Head of caudate nucleus (tissue), 42 donors: ENCODE measurements at regions not wholly inside any gene's neighbourhood (a gene's known extent, or its start where the extent isn't known, plus 50 kb on each side); places are given as distances from the start of the nearest gene placed in this dataset.
A peak's percentile ranks its signal among the peaks of the same experiment; 100 is the strongest.

Experiments used
- DNase-seq, 42 donors: peaks; one replicate each; pipeline versions ENCODE4 v3.0.0 to v3.0.0-alpha.2; 2020 to 2021; ENCODE audit warnings: mixed read lengths in 7 of 42
- intact Hi-C: fragments of 100-400 bp; cut with DNase I; formaldehyde crosslinking; loops from one replicate; pipeline ENCODE4 v1.15.0; 2022

GRCh38 chr4:11503166-11503565, 74.5 kb upstream of the HS3ST1 start:
- no peak for DNase-seq
- intact Hi-C loops: no loop called here

- DNase-seq: no peak
- intact Hi-C loops: no loop called here
These were observed 69.3 kb upstream of the HS3ST1 start for GRCh38 chr4:11497972-11498371.

GRCh38 chr4:11497212-11497806, 68.6 kb upstream of the HS3ST1 start:
- DNase-seq: no peak
- intact Hi-C loops: no loop called here

DNA sequence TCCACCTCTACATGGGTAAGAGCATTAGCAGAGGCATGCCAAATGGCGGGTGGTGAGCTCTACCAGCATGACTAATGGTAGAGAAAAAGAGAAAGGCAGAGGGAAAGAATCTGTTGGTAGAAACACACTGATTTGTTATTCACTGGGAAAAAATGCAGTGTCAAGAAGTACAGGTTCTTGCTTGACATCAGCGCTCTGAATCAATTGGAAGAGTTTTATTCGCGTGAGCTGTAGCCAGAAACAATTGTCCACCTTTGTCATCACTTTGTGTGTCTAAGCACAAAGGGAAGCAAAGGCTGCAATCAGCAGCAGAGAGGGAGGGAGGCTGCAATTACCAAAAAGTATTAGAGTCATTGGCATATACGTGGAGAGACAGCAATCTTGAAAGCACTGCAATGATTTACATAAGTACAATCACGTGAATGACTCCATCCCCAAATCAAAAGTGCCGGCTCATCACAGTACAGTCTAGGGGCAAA, 67.7 kb upstream of the HS3ST1 start:
- DNase-seq: no peak
- intact Hi-C loops: no loop called here

DNA sequence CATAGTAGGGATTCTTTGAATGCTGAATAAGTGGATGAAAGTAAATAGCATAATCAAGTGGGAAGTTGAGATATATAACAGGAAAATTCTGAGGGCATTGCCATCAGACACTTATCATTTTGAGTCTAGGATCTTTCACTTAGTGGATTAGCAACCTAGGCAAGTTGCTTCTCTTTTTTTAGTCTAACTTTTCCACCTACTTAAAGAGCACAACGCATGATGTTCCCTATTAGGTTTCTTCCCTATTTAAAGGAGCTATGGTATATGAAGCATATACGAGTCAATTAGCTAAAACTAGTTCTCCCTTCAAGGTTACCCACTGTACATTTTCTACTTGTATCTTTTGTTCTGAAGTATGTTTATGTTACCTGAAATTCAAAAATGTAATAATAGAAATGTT, 67.1 kb upstream of the HS3ST1 start:
- intact Hi-C loops: no loop called here
- no peak for DNase-seq

DNA sequence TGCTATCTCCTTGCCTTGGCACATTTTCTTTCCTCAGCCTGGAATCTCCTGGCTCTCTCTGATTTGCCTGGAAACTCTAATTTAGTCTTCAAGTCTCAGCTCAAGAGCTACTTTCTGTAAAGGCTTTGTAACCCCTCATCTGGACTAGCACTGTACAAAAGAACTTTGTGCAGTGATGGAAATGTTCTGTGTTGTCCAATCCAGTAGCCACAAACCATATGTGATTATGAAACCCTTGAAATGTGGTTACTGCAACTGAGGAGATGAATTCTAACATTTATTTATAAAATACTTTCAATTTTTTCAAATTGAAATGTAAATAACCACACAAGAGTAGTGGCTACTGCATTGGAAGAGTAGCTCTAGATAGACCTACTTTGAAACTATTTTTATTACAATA, 66.6 kb upstream of the HS3ST1 start:
- intact Hi-C loops: no loop called here
- DNase-seq: no peak

GRCh38 chr4:11494232-11494631, 65.5 kb upstream of the HS3ST1 start:
- intact Hi-C loops: no loop called here
- DNase-seq: no peak

DNA sequence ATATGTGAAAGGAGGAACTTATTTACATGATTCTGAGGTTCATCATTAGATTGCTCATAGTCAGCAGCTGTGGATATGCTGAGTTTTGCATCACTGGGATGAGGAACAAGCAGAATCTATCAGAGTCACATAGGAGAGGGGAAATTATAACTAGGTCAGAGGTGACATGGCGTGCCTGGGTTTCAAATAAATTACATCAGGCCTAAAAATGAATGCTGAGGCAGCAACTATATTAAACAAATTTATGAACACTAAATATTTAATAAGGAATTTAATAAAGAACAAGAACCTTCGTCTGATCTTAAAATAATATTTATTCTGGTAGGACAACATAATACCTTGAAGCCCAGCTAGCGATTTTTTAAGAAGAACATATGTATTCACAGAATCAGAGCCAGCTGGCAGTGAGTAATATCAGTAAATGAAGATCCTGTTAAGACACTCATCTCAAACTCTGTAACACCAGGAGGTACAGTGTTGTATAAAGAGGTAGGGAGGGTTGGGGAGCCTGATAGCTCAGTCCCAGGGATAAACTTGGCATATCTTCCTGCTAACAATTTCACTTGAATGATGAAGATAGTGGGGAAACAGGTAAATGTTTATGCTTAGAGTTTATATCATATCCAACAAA, 60.9 kb upstream of the HS3ST1 start:
- intact Hi-C loops: no loop called here
- no peak for DNase-seq

DNA sequence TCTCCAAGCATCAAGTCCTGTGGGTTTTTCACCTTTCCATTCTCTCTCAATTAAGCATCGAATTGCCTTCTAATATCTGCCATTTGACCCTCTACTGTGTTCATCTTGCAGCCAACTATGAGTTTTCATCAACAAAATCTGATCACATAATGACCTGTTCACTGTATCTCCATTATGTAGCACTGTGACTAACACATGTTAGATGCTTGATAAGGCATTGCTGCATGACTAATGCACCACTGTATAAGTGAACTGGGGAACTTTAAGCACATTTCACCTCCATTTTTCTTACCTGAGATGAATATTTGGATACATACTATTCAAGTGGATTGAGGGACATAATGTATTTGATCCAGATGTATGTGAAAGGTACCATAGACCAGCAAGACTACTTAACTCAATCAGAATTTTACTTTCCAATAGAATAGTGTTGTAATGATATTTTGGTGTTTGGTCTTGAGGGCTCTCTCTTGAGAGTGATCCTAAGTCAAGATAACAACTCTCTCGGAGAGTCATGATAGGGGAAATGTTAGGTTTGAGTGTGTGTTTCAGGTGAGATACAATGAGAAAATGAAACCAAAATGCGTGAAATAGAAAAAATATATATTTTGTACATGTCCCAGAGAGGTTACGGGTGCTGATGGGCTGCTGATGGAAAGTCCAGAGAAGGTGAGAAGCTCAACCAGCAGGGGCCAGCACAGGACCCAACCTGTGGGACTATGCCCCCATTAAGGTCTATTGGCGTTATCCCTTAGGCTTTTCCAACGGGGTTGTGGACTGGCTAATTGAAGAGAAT, 60.2 kb upstream of the HS3ST1 start:
- intact Hi-C loops: no loop called here
- DNase-seq: no peak

GRCh38 chr4:11487868-11488544, 59.3 kb upstream of the HS3ST1 start:
- intact Hi-C loops: no loop called here
- no peak for DNase-seq

DNA sequence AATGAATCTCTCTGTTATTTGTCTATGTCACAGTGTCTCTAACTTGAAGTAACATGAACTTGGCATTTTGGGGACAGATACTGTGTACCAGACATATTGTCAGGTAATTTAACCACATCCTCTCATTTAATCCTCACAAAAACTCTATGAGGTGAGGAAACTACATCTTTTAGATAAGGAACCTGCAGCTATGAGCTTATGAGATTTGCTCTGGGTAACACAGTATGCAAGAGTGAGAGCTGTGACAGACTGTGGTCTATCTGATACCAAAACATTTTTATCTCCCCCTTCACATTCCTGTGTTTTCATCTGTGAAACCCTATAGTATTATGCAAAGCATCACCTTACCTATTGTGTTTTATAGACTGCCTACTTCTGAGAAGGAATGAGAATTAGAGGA, 58.4 kb upstream of the HS3ST1 start:
- intact Hi-C loops: no loop called here
- no peak for DNase-seq

- no peak for DNase-seq
- intact Hi-C loops: no loop called here
These were observed 57.2 kb upstream of the HS3ST1 start for GRCh38 chr4:11485926-11486325.

DNA sequence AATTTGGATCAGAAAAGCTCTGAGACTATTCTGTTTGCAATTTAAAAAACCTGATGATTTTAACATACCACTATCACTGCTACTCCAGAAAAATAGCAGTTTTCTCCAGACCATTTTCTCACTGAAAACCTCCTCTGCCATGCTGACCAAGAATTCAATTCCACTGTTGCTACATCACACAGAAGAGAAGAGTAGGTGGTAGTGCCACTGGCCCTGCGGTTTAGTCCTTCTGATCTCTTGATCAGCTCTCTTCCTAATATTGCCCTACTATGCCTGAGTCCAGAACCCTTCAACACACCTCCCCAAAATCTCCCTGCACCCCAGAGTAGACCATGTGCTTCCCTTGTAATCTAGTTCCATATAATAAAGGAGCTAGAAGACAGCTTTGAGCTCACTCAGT, 55.8 kb upstream of the HS3ST1 start:
- intact Hi-C loops: no loop called here

DNA sequence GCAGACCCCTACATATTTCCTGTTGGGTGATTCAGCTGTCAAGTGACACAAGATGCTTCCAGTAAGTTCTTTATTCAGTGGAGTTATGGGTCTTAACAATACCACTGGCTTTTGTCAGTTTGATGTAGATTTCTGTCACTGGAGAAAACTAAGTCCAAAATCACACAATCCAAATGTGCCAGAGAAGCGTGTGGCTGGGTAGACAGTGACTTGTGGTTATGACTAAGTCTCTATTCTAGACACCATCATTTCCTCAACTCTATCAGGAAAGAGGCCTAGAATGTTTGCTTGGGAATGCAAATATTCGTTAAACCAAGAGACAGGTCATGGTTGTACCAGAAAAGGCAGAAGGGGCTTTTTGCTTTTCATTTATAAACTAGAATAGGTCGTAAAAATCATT, 54.4 kb upstream of the HS3ST1 start:
- intact Hi-C loops: no loop called here
- DNase-seq: no peak

More for the DNA sequence above, 55.8 kb upstream of the HS3ST1 start:
- no peak for DNase-seq

DNA sequence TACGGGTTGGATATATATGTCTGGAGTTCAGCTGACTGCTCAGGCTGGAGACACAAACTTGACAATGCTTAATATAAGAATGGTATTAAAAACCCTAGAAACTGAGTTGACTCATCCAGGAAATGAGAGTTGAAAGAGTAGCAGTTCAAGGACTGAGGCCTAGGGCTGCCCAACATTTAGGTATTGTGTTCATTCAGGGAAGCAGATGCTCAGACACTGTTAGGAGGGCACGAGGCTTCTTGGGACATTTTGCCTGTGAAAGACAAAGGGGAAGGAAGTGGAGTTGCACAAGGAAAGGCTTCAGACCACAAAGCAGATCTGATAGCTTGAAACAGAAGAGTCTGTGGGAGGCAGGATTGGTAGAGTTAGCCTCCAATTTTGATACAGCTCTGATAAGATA, 52.0 kb upstream of the HS3ST1 start:
- intact Hi-C loops: no loop called here

More for the DNA sequence above, 52.0 kb upstream of the HS3ST1 start:
- peak in 22 of 42 donors; percentile 11 to 55 (median 32) for DNase-seq
